Caco-2 (cell line): ENCODE measurements at regions not wholly inside any gene's neighbourhood (a gene's known extent, or its start where the extent isn't known, plus 50 kb on each side); places are given as distances from the start of the nearest gene placed in this dataset.

ENCODE experiments used
- BruUV-seq: library from RNA; stranded (reverse); fragments of 400-500 nt; replicated peaks from 2 replicates; lab custom pipeline; 2021; lab: Mats Ljungman, UMichigan
- CTCF ChIA-PET: fragments of 300-600 bp; sonication (Branson Sonifier 250); formaldehyde crosslinking; loops from one replicate; lab custom pipeline; 2022; ENCODE audit warnings: antibody characterized with exemption; lab: Charles Lee
- POLR2A ChIA-PET: fragments of 300-600 bp; sonication (Branson Sonifier 250); formaldehyde crosslinking; loops from one replicate; lab custom pipeline; 2022; ENCODE audit warnings: antibody characterized with exemption; lab: Charles Lee
- DNase-seq, 2 experiments: peaks; one replicate each; pipeline versions ENCODE4 v3.0.0 to v3.0.0-alpha.2; 2020 to 2022
- H3K27me3 ChIP-seq: replicated peaks from 2 replicates; pipeline ENCODE4 v1.6.0; 2011; ENCODE audit warnings: low read length; ENCODE audit not compliant: control insufficient read depth, insufficient read depth
- H3K36me3 ChIP-seq: 2 replicates; pipeline ENCODE4 v1.5.1; 2011; ENCODE audit warnings: low read length; ENCODE audit not compliant: control insufficient read depth, insufficient read depth
- H3K4me1 ChIP-seq: fragments of 250-450 bp; sonication (Bioruptor Pico); 2 replicates; pipeline ENCODE4 v1.5.1; 2020; ENCODE audit warnings: mild to moderate bottlenecking
- H3K4me3 ChIP-seq: 2 replicates; pipeline ENCODE4 v1.5.1; 2011; ENCODE audit warnings: low read depth, mild to moderate bottlenecking, control low read depth, low read length
- H3K9me3 ChIP-seq: fragments of 250-450 bp; sonication (Bioruptor Pico); 2 replicates; pipeline ENCODE4 v1.5.1; 2020; ENCODE audit warnings: mild to moderate bottlenecking, moderate library complexity
- H3K27ac Mint-ChIP-seq: one replicate; pipeline ENCODE4 v1.8.0; 2022; ENCODE audit warnings: mixed read lengths; ENCODE audit not compliant: unreplicated experiment
- H3K27me3 Mint-ChIP-seq: one replicate; pipeline ENCODE4 v1.8.0; 2022; ENCODE audit warnings: mixed read lengths; ENCODE audit not compliant: insufficient read depth, unreplicated experiment
- H3K36me3 Mint-ChIP-seq: one replicate; pipeline ENCODE4 v1.8.0; 2022; ENCODE audit warnings: mild to moderate bottlenecking, mixed read lengths; ENCODE audit not compliant: insufficient read depth, unreplicated experiment
- H3K4me1 Mint-ChIP-seq: one replicate; pipeline ENCODE4 v1.8.0; 2022; ENCODE audit warnings: low read depth, mixed read lengths; ENCODE audit not compliant: unreplicated experiment
- H3K4me3 Mint-ChIP-seq: one replicate; pipeline ENCODE4 v1.8.0; 2022; ENCODE audit warnings: mild to moderate bottlenecking, moderate library complexity, mixed read lengths; ENCODE audit not compliant: unreplicated experiment
- H3K9me3 Mint-ChIP-seq: one replicate; pipeline ENCODE4 v1.8.0; 2022; ENCODE audit warnings: mixed read lengths; ENCODE audit not compliant: unreplicated experiment
- intact Hi-C: fragments of 100-400 bp; cut with micrococcal nuclease; formaldehyde crosslinking; loops from one replicate; pipeline ENCODE4 v1.10.0; 2022; ENCODE audit not compliant: unreplicated experiment
- TF ChIP-seq, protein P1 (sequence below), 2 experiments: fragments of 200-600 bp in 1 of 2; IDR thresholded peaks; 1 replicate in 1 of 2; 2 replicates in 1 of 2; pipeline versions ENCODE4 v1.5.1 to v1.8.0; 2011 to 2022; ENCODE audit warnings: antibody characterized with exemption in 1 of 2, control low read depth in 1 of 2, inconsistent platforms in 1 of 2, low read depth in 1 of 2, low read length in 1 of 2, mild to moderate bottlenecking in 1 of 2, moderate library complexity in 1 of 2; ENCODE audit not compliant: insufficient read depth in 1 of 2, severe bottlenecking in 1 of 2, unreplicated experiment in 1 of 2

GRCh38 chr5:68086857-68087256 lies 128.7 kb upstream of the PIK3R1 start:
- no peak for DNase-seq
- Mint-ChIP-seq H3K9me3 (peaks cover 21% of the 10 kb centered on the region), H3K27ac (no peak overlapping the region), H3K36me3 (no peaks in the 10 kb centered on the region), H3K4me3 (no peak overlapping the region), H3K27me3 (no peaks in the 10 kb centered on the region), H3K4me1 (peaks cover 6% of the 10 kb centered on the region)
- intact Hi-C loops, result no loop called here
- Histone ChIP-seq H3K9me3 (no peaks in the 10 kb centered on the region), H3K4me3 (no peak overlapping the region), H3K4me1 (no peaks in the 10 kb centered on the region), H3K27me3 (no peaks in the 10 kb centered on the region), H3K36me3 (no peaks in the 10 kb centered on the region)
- ChIA-PET CTCF (no interaction called here), POLR2A (no interaction called here)
- TF ChIP-seq, protein P1, sequence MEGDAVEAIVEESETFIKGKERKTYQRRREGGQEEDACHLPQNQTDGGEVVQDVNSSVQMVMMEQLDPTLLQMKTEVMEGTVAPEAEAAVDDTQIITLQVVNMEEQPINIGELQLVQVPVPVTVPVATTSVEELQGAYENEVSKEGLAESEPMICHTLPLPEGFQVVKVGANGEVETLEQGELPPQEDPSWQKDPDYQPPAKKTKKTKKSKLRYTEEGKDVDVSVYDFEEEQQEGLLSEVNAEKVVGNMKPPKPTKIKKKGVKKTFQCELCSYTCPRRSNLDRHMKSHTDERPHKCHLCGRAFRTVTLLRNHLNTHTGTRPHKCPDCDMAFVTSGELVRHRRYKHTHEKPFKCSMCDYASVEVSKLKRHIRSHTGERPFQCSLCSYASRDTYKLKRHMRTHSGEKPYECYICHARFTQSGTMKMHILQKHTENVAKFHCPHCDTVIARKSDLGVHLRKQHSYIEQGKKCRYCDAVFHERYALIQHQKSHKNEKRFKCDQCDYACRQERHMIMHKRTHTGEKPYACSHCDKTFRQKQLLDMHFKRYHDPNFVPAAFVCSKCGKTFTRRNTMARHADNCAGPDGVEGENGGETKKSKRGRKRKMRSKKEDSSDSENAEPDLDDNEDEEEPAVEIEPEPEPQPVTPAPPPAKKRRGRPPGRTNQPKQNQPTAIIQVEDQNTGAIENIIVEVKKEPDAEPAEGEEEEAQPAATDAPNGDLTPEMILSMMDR (IDR thresholded peaks at IDR 0.05; ENCODE audit: insufficient read depth in 1 of 2, low read depth in 1 of 2, low read length in 1 of 2, severe bottlenecking in 1 of 2, unreplicated experiment in 1 of 2), result no peak
- no TSS peak for BruUV-seq

DNA sequence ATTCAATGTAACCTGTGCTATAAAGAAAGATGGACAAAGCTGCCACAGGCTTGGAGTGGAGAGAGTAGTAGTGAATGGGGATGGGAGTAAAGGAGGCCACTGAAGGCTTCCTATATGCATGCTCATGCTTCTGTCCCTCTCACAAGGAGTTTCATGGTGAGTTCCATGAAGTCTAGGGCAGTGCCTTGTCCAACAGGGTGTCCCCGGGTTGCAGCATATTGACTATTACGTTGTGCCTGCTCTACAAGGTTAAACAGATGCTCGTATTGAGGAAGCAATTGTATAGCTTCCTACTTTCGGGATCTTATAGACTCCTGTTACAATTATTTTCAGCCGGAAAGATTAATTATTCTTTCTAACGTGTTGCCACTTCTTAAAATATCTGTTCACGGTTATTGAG lies 129.1 kb upstream of the PIK3R1 start:
- intact Hi-C loops, result no loop called here
- CTCF ChIA-PET, result no interaction called here

DNA sequence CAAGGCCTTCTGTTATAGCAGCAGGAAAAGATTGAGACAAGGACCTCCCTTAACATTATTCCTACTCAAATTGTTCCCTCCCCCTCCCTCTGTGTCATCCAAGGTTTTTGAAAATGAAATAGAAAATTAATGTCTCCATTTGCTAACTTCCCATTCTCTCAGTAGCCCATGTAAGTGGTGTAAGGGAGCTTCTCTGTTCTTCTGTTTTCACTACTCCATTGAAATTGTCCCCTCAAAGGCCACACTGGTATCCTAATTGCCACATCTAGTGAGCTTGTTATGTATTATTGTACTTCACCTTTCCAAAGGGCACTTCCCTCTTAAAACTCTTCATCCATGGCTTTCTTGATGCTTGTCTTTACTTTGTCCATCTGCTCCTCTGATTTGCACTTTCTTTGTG lies 131.2 kb upstream of the PIK3R1 start:
- peaks cover 13% of the 10 kb centered on the region for H3K4me1 Mint-ChIP-seq
- Histone ChIP-seq H3K27me3 (no peaks in the 10 kb centered on the region), H3K36me3 (no peaks in the 10 kb centered on the region), H3K9me3 (no peaks in the 10 kb centered on the region), H3K4me3 (no peak overlapping the region), H3K4me1 (0 out of 2 replicates have a peak, but pooled peaks cover 6% of the 10 kb centered on the region)
- no peaks in the 10 kb centered on the region for H3K36me3 Mint-ChIP-seq
- H3K4me3 Mint-ChIP-seq, result no peak overlapping the region
- POLR2A ChIA-PET, result no interaction called here
- H3K27me3 Mint-ChIP-seq, result no peaks in the 10 kb centered on the region
- TF ChIP-seq, protein P1 (IDR thresholded peaks at IDR 0.05; ENCODE audit: insufficient read depth in 1 of 2, low read depth in 1 of 2, low read length in 1 of 2, severe bottlenecking in 1 of 2, unreplicated experiment in 1 of 2), result no peak
- H3K27ac Mint-ChIP-seq, result no peak overlapping the region
- peaks cover 10% of the 10 kb centered on the region for H3K9me3 Mint-ChIP-seq
- no TSS peak for BruUV-seq
- intact Hi-C loops, result no loop called here
- DNase-seq, result no peak
- CTCF ChIA-PET, result no interaction called here

More for the DNA sequence above, 129.1 kb upstream of the PIK3R1 start:
- no peaks in the 10 kb centered on the region for H3K36me3 Mint-ChIP-seq
- Histone ChIP-seq H3K36me3 (no peaks in the 10 kb centered on the region), H3K27me3 (no peaks in the 10 kb centered on the region), H3K4me3 (no peak overlapping the region), H3K4me1 (no peaks in the 10 kb centered on the region), H3K9me3 (no peaks in the 10 kb centered on the region)
- H3K4me1 Mint-ChIP-seq, result peaks cover 6% of the 10 kb centered on the region
- H3K27me3 Mint-ChIP-seq, result no peaks in the 10 kb centered on the region
- no TSS peak for BruUV-seq
- POLR2A ChIA-PET, result no interaction called here
- TF ChIP-seq, protein P1 (IDR thresholded peaks at IDR 0.05; ENCODE audit: insufficient read depth in 1 of 2, low read depth in 1 of 2, low read length in 1 of 2, severe bottlenecking in 1 of 2, unreplicated experiment in 1 of 2), result no peak
- peaks cover 21% of the 10 kb centered on the region for H3K9me3 Mint-ChIP-seq
- H3K4me3 Mint-ChIP-seq, result no peak overlapping the region
- no peak for DNase-seq
- no peak overlapping the region for H3K27ac Mint-ChIP-seq
